HCT116 (cell line): ENCODE measurements at regions not wholly inside any gene's neighbourhood (a gene's known extent, or its start where the extent isn't known, plus 50 kb on each side); places are given as distances from the start of the nearest gene placed in this dataset.

Source experiments
- ATAC-seq: fragments of 200-7000 bp; cut with Tn5 transposase; 2 replicates; pipeline ENCODE4 v1.9.1; 2020; ENCODE audit warnings: mild to moderate bottlenecking, moderate library complexity
- BruUV-seq: library from RNA; stranded (reverse); fragments of 400-500 nt; replicated peaks from 2 replicates; lab custom pipeline; 2021; lab: Mats Ljungman, UMichigan
- CTCF ChIA-PET: fragments of 300-600 bp; sonication (Branson Sonifier 250); formaldehyde crosslinking; loops from one replicate; lab custom pipeline; 2021; ENCODE audit warnings: antibody characterized with exemption; lab: Charles Lee
- POLR2A ChIA-PET: fragments of 300-600, 350-600 bp; sonication (Branson Sonifier 250); formaldehyde crosslinking; loops from one replicate; lab custom pipeline; 2021; ENCODE audit warnings: antibody characterized with exemption; lab: Charles Lee
- RAD21 ChIA-PET, 2 experiments: fragments of 300-600 bp; sonication (Branson Sonifier 250); formaldehyde crosslinking; loops; one replicate each; lab custom pipeline; 2023; ENCODE audit warnings: low total read pairs in 2 of 2; ENCODE audit not compliant: uncharacterized antibody in 2 of 2, unreplicated experiment in 2 of 2, low non-redundant PET in 1 of 2; lab: Charles Lee
- DNase-seq: peaks from one replicate; pipeline ENCODE4 v3.0.0-alpha.2; 2010; ENCODE audit warnings: low read depth, low spot score
- H2AFZ ChIP-seq: fragments of 200-600 bp; shearing (Covaris generic), sonication (generic); 2 replicates; pipeline ENCODE4 v1.6.1; 2017; ENCODE audit warnings: low read depth, mixed run types, mixed read lengths, antibody characterized with exemption, low read length; ENCODE audit not compliant: poor library complexity, severe bottlenecking
- H3K27ac ChIP-seq: 2 replicates; pipeline ENCODE4 v1.5.1; 2012; ENCODE audit warnings: low read depth, low read length
- H3K27me3 ChIP-seq: fragments of 200-600 bp; sonication (generic); 2 replicates; pipeline ENCODE4 v1.6.1; 2016; ENCODE audit warnings: mixed run types, low read length, mixed read lengths; ENCODE audit not compliant: insufficient read depth
- H3K36me3 ChIP-seq, 2 experiments: fragments of 200-500 bp in 1 of 2; fragments of 200-600 bp in 1 of 2; sonication (Bioruptor generic) in 1 of 2; sonication (generic) in 1 of 2; 2 replicates each; pipeline versions ENCODE4 v1.5.1 to v1.6.1; 2014 to 2016; ENCODE audit warnings: low read length in 2 of 2, inconsistent platforms in 1 of 2, mixed read lengths in 1 of 2, mixed run types in 1 of 2; ENCODE audit not compliant: insufficient read depth in 2 of 2, control insufficient read depth in 1 of 2
- H3K4me1 ChIP-seq, 2 experiments: fragments of 200-600 bp in 1 of 2; sonication (generic) in 1 of 2; 2 replicates each; pipeline versions ENCODE4 v1.5.1 to v1.6.1; 2012 to 2017; ENCODE audit warnings: low read length in 2 of 2, inconsistent platforms in 1 of 2, mild to moderate bottlenecking in 1 of 2, mixed read lengths in 1 of 2, mixed run types in 1 of 2, moderate library complexity in 1 of 2; ENCODE audit not compliant: insufficient read depth in 2 of 2, control insufficient read depth in 1 of 2
- H3K4me2 ChIP-seq: fragments of 200-600 bp; sonication (generic); 2 replicates; pipeline ENCODE4 v1.6.1; 2017; ENCODE audit warnings: mixed run types, low read length, mixed read lengths
- H3K4me3 ChIP-seq, 2 experiments: fragments of 200-600 bp in 1 of 2; sonication (generic) in 1 of 2; replicated peaks in 1 of 2; 2 replicates each; pipeline ENCODE4 v1.5.1; 2011 to 2016; ENCODE audit warnings: low read length in 2 of 2, control low read depth in 1 of 2, low read depth in 1 of 2, mild to moderate bottlenecking in 1 of 2, mixed read lengths in 1 of 2, mixed run types in 1 of 2
- H3K79me2 ChIP-seq: fragments of 200-600 bp; sonication (generic); 2 replicates; pipeline ENCODE4 v1.6.1; 2017; ENCODE audit warnings: mild to moderate bottlenecking, mixed run types, low read length, moderate library complexity, mixed read lengths; ENCODE audit not compliant: insufficient read depth
- H3K9ac ChIP-seq: fragments of 200-600 bp; sonication (generic); 2 replicates; pipeline ENCODE4 v1.6.1; 2016; ENCODE audit warnings: low read length, mixed read lengths
- H3K9me2 ChIP-seq: fragments of 200-600 bp; sonication (generic), shearing (Covaris generic); 2 replicates; pipeline ENCODE4 v1.6.1; 2017; ENCODE audit warnings: mixed run types, mild to moderate bottlenecking, moderate library complexity; ENCODE audit not compliant: insufficient read depth
- H3K9me3 ChIP-seq, 2 experiments: fragments of 200-500 bp in 1 of 2; fragments of 200-600 bp in 1 of 2; sonication (Bioruptor generic) in 1 of 2; sonication (generic) in 1 of 2; 2 replicates each; pipeline ENCODE4 v1.6.1; 2014 to 2017; ENCODE audit warnings: low read length in 2 of 2, mixed read lengths in 2 of 2, inconsistent platforms in 1 of 2, low read depth in 1 of 2, mild to moderate bottlenecking in 1 of 2, mixed run types in 1 of 2, moderate library complexity in 1 of 2; ENCODE audit not compliant: control insufficient read depth in 1 of 2, insufficient read depth in 1 of 2
- H4K20me1 ChIP-seq: fragments of 200-600 bp; sonication (generic), shearing (Covaris generic); 2 replicates; pipeline ENCODE4 v1.6.1; 2017; ENCODE audit warnings: mixed run types, mild to moderate bottlenecking, moderate library complexity; ENCODE audit not compliant: insufficient read depth
- CBX3 ChIP-seq: IDR thresholded peaks from 2 replicates; pipeline ENCODE4 v1.6.1; 2012; ENCODE audit warnings: low read depth
- CEBPB ChIP-seq: IDR thresholded peaks from 2 replicates; pipeline ENCODE4 v1.6.1; 2012; ENCODE audit warnings: low read depth
- EGR1 ChIP-seq: IDR thresholded peaks from 2 replicates; pipeline ENCODE4 v1.6.1; 2012; ENCODE audit warnings: low read depth
- ELF1 ChIP-seq: IDR thresholded peaks from 2 replicates; pipeline ENCODE4 v1.6.1; 2012; ENCODE audit warnings: low read depth, borderline replicate concordance
- FOSL1 ChIP-seq: IDR thresholded peaks from 2 replicates; pipeline ENCODE4 v1.6.1; 2012; ENCODE audit warnings: low read depth
- JUND ChIP-seq: IDR thresholded peaks from 2 replicates; pipeline ENCODE4 v1.6.1; 2012
- RAD21 ChIP-seq: IDR thresholded peaks from 2 replicates; pipeline ENCODE4 v1.6.1; 2012; ENCODE audit warnings: low read depth, mild to moderate bottlenecking
- SRF ChIP-seq: IDR thresholded peaks from 2 replicates; pipeline ENCODE4 v1.6.1; 2012; ENCODE audit warnings: low read depth
- YY1 ChIP-seq: IDR thresholded peaks from 2 replicates; pipeline ENCODE4 v1.6.1; 2011; ENCODE audit warnings: low read length, low read depth, moderate library complexity, mild to moderate bottlenecking; ENCODE audit not compliant: insufficient replicate concordance; ENCODE audit errors: extremely low read depth
- ZFX ChIP-seq: fragments of 450-650 bp; IDR thresholded peaks from 2 replicates; pipeline ENCODE4 v1.6.1; 2017
- intact Hi-C: fragments of 100-400 bp; cut with micrococcal nuclease; formaldehyde crosslinking; loops from 2 replicates; pipeline ENCODE4 v1.10.0; 2022
- TF ChIP-seq, protein P1 (sequence below): IDR thresholded peaks from 2 replicates; pipeline ENCODE4 v1.6.1; 2012; ENCODE audit warnings: low read depth
- TF ChIP-seq, protein P2 (sequence below): IDR thresholded peaks from 2 replicates; pipeline ENCODE4 v1.6.1; 2011; ENCODE audit warnings: mild to moderate bottlenecking, low read length, moderate library complexity; ENCODE audit not compliant: insufficient replicate concordance; ENCODE audit errors: extremely low read depth
- TF ChIP-seq, protein P3 (sequence below): IDR thresholded peaks from 2 replicates; pipeline ENCODE4 v1.6.1; 2012
- TF ChIP-seq, protein P4 (sequence below), 3 experiments: fragments of 200-600 bp in 1 of 3; sonication (generic) in 1 of 3; IDR thresholded peaks in 2 of 3; conservative IDR thresholded peaks in 1 of 3; 2 replicates each; pipeline ENCODE4 v1.5.1; 2012 to 2017; ENCODE audit warnings: low read depth in 2 of 3, low read length in 2 of 3, antibody characterized with exemption in 1 of 3, borderline replicate concordance in 1 of 3, control low read depth in 1 of 3, mild to moderate bottlenecking in 1 of 3, mixed read lengths in 1 of 3, mixed run types in 1 of 3, moderate library complexity in 1 of 3; ENCODE audit not compliant: insufficient read depth in 1 of 3

DNA sequence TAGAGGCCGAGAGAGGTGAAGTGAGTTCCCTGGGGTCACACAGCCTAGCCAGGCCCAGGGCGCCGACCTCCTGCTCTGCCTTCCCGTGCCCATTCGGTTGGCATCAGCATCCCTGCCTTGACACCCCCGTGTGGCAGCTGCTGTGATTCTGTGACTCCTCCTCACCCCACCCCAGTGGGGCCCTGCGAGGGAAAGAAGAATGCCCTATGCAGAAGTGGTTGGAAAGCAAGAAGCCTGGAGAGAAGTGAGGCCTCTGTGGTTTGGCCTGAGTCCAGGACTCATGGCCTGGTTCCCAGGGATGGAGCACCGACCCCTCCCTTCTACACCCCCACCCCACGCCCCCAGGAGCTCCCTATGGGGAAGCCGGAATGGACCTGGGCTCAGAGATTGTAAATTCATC lies 296.2 kb downstream of the SEC14L1 start:
- Histone ChIP-seq H3K4me2 (no peak overlapping the region), H3K36me3 (no peaks in the 10 kb centered on the region), H2AFZ (no peak overlapping the region), H3K27me3 (no peaks in the 10 kb centered on the region), H4K20me1 (no peaks in the 10 kb centered on the region), H3K27ac (no peak overlapping the region), H3K9ac (no peak overlapping the region), H3K4me1 (no peaks in the 10 kb centered on the region), H3K9me3 (no peaks in the 10 kb centered on the region), H3K9me2 (no peaks in the 10 kb centered on the region), H3K79me2 (peaks cover 76% of the 10 kb centered on the region; the same call in 1 of the 2 replicates), H3K4me3 (no peak overlapping the region)
- no peak for DNase-seq
- ChIA-PET CTCF (no interaction called here), POLR2A (no interaction called here), RAD21 (no interaction called here)
- ATAC-seq: no peak
- no TSS peak for BruUV-seq
- intact Hi-C loops: no loop called here
- TF ChIP-seq RAD21: no peak
- TF ChIP-seq ELF1: no peak
- TF ChIP-seq CBX3: no peak
- no peak for TF ChIP-seq EGR1
- no peak for TF ChIP-seq SRF
- no peak for TF ChIP-seq YY1
- TF ChIP-seq ZFX: no peak
- TF ChIP-seq, protein P1, sequence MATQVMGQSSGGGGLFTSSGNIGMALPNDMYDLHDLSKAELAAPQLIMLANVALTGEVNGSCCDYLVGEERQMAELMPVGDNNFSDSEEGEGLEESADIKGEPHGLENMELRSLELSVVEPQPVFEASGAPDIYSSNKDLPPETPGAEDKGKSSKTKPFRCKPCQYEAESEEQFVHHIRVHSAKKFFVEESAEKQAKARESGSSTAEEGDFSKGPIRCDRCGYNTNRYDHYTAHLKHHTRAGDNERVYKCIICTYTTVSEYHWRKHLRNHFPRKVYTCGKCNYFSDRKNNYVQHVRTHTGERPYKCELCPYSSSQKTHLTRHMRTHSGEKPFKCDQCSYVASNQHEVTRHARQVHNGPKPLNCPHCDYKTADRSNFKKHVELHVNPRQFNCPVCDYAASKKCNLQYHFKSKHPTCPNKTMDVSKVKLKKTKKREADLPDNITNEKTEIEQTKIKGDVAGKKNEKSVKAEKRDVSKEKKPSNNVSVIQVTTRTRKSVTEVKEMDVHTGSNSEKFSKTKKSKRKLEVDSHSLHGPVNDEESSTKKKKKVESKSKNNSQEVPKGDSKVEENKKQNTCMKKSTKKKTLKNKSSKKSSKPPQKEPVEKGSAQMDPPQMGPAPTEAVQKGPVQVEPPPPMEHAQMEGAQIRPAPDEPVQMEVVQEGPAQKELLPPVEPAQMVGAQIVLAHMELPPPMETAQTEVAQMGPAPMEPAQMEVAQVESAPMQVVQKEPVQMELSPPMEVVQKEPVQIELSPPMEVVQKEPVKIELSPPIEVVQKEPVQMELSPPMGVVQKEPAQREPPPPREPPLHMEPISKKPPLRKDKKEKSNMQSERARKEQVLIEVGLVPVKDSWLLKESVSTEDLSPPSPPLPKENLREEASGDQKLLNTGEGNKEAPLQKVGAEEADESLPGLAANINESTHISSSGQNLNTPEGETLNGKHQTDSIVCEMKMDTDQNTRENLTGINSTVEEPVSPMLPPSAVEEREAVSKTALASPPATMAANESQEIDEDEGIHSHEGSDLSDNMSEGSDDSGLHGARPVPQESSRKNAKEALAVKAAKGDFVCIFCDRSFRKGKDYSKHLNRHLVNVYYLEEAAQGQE: no peak
- TF ChIP-seq, protein P2, sequence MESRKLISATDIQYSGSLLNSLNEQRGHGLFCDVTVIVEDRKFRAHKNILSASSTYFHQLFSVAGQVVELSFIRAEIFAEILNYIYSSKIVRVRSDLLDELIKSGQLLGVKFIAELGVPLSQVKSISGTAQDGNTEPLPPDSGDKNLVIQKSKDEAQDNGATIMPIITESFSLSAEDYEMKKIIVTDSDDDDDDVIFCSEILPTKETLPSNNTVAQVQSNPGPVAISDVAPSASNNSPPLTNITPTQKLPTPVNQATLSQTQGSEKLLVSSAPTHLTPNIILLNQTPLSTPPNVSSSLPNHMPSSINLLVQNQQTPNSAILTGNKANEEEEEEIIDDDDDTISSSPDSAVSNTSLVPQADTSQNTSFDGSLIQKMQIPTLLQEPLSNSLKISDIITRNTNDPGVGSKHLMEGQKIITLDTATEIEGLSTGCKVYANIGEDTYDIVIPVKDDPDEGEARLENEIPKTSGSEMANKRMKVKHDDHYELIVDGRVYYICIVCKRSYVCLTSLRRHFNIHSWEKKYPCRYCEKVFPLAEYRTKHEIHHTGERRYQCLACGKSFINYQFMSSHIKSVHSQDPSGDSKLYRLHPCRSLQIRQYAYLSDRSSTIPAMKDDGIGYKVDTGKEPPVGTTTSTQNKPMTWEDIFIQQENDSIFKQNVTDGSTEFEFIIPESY: no peak
- TF ChIP-seq, protein P3, sequence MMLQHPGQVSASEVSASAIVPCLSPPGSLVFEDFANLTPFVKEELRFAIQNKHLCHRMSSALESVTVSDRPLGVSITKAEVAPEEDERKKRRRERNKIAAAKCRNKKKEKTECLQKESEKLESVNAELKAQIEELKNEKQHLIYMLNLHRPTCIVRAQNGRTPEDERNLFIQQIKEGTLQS: no peak
- TF ChIP-seq FOSL1: no peak
- TF ChIP-seq JUND: no peak
- TF ChIP-seq, protein P4, sequence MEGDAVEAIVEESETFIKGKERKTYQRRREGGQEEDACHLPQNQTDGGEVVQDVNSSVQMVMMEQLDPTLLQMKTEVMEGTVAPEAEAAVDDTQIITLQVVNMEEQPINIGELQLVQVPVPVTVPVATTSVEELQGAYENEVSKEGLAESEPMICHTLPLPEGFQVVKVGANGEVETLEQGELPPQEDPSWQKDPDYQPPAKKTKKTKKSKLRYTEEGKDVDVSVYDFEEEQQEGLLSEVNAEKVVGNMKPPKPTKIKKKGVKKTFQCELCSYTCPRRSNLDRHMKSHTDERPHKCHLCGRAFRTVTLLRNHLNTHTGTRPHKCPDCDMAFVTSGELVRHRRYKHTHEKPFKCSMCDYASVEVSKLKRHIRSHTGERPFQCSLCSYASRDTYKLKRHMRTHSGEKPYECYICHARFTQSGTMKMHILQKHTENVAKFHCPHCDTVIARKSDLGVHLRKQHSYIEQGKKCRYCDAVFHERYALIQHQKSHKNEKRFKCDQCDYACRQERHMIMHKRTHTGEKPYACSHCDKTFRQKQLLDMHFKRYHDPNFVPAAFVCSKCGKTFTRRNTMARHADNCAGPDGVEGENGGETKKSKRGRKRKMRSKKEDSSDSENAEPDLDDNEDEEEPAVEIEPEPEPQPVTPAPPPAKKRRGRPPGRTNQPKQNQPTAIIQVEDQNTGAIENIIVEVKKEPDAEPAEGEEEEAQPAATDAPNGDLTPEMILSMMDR (IDR thresholded peaks at IDR 0.05 in 2 of 3, conservative IDR thresholded peaks at IDR 0.05 in 1 of 3; ENCODE audit: borderline replicate concordance in 1 of 3, insufficient read depth in 1 of 3, low read depth in 2 of 3, low read length in 2 of 3): no peak
- TF ChIP-seq CEBPB: no peak
